ENCODE measurements at regions not wholly inside any gene's neighbourhood (a gene's known extent, or its start where the extent isn't known, plus 50 kb on each side); places are given as distances from the start of the nearest gene placed in this dataset.
"Not testable (repeated sequence)": the region's sequence is repeated elsewhere in the genome, so short reads cannot be mapped to it uniquely, and the experiment has no call there.

DNA sequence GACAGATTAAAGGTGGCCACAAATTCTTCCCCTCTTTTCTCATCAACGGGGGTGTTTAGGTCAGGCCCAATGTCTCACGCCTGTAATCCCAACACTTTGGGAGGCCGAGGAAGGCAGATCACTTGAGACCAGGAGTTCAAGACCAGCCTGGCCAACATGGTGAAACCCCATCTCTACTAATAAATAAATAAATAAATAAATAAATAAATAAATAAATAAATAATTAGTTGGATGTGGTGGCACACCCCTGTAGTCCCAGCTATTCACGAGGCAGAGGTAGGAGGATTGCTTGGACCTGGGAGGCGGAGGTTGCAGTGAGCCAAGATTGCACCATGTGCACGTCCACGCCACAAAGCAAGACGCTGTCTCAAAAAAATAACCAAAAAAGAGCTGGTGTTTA, 180.7 kb downstream of the FASLG start:
- DNase-seq, result not testable (repeated sequence)

- DNase-seq, result no peak
Measured at GRCh38 chr1:172843444-172843843, 184.5 kb downstream of the FASLG start.

GRCh38 chr1:172845371-172845770, 186.5 kb downstream of the FASLG start:
- no peak for DNase-seq

GRCh38 chr1:172845865-172846264, 187.0 kb downstream of the FASLG start:
- no peak for DNase-seq

DNA sequence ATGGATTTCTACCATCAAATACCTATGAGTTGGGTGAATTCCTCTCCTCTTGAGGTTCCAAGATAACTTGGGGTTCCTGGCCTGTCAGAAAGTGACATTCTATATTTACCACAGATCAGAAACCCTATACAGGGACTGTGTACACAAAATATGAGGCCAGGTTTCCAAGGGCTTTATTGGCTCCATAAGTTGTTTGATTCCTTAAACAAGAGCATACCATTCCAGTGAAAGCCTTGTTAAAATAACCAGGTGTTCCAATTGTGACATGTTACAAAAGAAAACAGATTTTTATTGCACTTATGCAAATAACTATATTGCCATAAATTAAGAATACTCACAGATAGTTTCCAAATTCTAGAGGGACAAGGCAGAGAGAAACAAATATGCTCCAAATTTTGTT, 188.9 kb downstream of the FASLG start:
- not testable (repeated sequence) for DNase-seq

DNA sequence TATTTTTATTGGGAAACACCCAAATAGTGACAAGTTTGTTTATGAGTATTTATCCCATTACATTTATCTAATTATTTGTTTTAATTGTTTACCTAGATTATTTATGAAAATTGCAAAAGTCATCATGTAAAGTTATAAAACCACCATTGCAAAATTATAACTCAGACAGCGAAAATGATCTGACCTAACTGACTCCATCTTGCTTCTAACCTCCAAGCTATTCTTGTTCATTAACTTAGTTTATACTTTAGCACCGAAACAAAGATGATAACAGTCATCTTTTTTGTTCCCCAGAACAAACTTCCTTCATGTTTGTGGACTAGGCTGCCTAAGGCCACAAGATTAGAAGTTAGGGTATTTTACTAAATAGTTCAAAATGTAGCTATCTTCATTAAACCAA, 190.8 kb downstream of the FASLG start:
- DNase-seq, result no peak

- DNase-seq, result peak; percentile 92
Measured at GRCh38 chr1:172851077-172851476, 192.2 kb downstream of the FASLG start.

- no peak for DNase-seq
Measured at GRCh38 chr1:172851856-172852255, 193.0 kb downstream of the FASLG start.

DNA sequence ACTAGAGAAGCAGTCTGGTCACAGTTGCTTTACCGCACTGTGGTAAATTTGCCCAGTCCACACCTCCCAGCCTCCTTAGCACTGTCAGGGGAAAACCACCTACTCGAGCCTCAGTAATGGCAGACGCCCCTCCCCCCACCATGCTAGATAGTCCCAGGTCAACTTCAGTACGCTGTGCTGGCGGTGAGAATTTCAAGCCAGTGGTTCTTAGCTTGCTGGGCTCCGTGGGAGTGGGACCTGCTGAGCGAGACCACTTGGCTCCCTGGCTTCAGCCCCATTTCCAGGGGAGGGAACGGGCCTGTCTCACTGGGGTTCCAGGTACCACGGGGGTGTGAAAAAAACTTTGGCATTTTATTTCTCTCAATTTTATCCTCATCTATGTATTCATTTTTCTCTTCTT, 194.8 kb downstream of the TNFSF18 start:
- not testable (repeated sequence) for DNase-seq

GRCh38 chr1:172863031-172863430, 187.7 kb downstream of the TNFSF18 start:
- DNase-seq, result no peak

DNA sequence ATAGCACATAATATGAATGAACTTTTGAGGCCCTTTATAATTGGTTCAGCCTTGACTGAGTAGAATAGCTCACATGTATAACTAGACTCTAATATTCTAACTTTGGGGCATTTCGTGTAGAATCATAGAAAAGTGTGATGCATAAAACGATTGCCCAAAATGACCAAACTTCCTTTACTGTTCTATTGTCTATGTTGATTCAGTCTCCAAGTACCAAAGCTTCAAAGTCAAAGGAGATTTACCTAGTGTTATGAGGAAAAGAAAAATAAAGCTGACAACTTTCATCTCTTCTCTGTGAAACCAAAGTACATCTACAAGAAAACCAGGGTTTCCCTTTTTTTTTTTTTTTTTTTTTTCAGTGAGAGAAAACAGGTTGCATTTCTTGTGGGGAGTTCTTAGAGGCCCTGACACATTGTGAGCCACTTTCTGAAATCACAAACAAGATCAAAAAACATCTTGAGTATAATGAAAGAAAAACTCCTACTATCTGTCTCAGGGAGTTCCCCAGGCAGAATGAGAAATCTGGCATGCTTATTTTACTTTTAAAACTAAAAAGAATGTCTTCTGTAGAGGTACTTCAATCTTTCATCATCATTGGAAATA, 183.4 kb downstream of the TNFSF18 start:
- no peak for DNase-seq

DNA sequence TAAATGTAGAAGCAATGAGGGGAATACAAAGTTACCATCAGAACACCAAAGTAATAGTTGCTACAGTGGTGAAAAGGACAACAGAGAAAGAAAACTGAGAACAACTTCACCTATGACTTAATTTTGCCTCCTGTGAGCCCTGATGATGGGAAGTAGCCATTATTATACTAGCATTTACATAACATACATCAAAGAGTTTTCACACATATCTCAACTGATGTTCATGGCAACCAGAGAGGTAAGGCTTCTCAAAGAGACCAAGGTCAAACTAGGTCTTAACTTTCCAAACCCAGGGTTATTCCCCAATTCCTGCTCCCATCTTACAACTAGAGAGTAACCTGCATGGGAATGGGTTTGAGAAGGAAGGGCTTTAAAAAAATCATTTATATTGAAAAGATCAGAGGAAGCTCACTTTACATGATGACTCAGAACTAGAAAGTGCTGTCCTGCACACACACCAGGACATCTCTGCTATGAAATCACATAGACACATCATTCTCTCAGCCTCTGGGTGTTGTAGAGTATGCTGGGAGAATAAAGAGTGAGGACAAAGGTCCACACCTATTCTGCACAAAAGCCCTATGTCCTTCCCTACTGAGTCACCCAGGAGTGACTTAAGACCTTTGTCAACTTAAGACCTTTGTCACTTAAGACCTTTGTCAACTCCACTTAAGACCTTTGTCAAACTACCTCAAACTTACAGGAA, 179.7 kb downstream of the TNFSF18 start:
- no peak for DNase-seq

- no peak for DNase-seq
Measured at GRCh38 chr1:172874950-172875349, 175.8 kb downstream of the TNFSF18 start.

GRCh38 chr1:172875892-172876291, 174.8 kb downstream of the TNFSF18 start:
- no peak for DNase-seq

GRCh38 chr1:172882385-172882784, 168.4 kb downstream of the TNFSF18 start:
- no peak for DNase-seq

DNA sequence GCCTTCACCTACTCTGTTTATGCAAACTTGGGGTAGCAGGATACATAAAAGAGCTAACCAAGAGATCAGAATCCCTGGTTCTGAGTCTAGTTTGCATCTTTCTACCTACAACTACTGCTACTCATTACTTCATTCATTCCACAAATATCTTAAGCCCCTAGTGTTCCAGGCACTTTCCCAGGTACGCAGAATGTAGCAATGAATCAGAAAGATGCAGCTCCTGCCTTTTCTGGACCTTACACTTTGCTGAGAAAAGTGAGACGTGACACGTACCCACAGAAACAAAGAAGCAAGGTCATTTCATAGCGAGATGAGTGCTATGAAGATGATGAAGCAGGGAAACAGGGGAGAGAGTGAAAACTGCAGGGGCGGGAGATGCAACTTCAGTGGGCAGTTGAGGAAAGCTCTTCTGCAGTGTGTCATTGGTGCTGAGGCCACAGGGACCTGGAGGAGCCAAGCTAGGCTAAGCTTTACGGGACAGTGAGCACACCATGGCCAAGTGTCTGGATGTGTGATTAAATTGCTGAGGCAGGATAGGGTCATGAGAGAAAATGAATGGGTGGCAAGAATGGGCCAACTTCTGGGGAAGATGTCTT, 167.9 kb downstream of the TNFSF18 start:
- no peak for DNase-seq

DNA sequence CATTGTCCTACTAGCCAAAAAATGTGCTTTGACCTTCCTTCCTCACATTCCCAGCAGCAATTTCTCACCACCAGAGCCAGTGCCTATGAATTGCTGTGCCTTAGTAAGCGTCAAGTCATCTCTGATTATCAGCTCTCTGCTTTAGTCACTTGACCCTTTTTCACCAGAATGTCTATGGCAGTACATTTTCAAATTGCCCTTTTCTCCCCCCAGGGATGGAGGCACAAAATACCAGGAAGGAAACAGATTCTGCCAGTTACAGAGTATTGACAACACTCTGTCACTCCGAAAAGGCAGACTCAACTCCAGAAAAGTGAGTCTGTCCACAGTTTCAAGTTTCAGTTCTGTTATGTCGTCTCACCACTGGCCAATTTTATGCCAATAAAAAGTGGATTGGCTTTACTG, 167.4 kb downstream of the TNFSF18 start:
- DNase-seq, result no peak

DNA sequence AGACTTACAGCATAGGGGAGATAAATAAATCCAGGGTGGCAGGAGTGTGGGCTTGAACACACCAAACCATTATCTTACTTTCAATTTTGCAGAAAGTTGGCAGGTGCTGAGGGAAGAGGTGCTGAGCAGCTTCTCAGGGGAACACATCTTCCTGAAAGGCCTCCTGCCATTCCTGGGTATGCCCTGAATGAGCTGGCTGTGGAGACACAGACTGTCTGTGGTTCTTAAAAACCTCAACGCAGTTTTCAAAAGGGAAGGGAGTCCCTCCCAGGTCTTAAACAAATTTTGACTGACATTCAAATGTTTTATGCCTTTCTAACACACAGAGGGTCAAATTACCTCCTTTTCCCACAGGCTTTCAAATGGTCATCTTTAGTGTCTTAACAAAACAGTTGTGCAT, 166.9 kb downstream of the TNFSF18 start:
- DNase-seq, result peak; percentile 69

DNA sequence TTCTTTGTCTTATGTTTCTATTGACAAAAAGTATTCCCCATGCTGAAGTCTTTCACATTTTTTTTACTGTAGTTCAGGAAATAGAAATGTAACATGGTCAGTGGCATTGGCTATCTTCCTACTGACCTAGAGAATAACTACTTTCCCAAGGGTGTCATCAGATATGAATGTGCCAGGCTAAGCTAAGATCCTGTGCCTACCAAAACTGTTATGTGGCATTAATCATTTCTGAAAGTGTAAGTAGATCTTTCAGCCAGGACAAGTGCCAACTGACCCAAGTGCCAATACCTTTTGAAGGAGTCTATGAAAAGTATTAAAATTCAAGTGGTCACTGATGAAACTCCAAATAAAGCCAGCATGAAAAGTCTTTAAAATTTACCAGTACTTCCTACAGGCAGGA, 165.3 kb downstream of the TNFSF18 start:
- no peak for DNase-seq

DNA sequence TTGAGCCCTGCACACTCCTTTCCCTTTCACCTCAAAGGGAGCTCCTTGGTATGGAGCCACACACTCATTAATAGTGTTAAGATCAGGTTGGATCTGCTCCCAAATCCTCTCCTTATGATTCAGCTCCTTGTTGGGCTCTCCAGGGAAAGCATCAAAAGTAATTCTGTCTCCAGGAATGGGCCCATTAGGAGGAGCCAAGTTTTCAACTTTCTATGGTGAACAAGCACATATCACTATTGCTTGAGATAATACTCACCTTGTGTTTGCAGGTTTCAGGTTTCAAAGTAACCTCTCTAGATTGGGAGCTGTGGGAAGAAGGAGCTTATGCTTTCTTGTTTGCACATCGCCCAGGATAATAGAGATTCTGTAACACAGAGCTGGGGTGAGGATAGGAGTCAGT, 164.8 kb downstream of the TNFSF18 start:
- peak; percentile 13 for DNase-seq

DNA sequence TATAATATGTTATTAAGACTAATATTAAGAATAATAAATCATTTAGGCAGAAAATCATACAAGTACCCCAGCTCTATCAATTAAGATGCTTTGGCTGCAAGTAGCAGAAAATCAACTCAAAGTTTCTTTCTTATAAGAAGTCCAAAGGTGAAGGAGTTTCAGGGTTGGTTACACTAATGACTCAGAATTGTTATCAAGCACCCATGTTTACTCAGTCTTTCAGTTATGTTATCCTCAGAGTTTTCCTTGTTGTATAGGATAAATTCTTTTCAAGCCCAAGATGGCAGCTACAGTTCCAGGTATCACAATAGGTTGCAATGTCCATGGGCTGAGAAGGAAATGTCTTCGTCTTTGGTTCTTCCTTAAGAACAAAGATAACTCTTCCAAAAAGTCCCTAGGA, 163.6 kb downstream of the TNFSF18 start:
- no peak for DNase-seq

GRCh38 chr1:172893146-172893841, 157.4 kb downstream of the TNFSF18 start:
- DNase-seq, result no peak

DNA sequence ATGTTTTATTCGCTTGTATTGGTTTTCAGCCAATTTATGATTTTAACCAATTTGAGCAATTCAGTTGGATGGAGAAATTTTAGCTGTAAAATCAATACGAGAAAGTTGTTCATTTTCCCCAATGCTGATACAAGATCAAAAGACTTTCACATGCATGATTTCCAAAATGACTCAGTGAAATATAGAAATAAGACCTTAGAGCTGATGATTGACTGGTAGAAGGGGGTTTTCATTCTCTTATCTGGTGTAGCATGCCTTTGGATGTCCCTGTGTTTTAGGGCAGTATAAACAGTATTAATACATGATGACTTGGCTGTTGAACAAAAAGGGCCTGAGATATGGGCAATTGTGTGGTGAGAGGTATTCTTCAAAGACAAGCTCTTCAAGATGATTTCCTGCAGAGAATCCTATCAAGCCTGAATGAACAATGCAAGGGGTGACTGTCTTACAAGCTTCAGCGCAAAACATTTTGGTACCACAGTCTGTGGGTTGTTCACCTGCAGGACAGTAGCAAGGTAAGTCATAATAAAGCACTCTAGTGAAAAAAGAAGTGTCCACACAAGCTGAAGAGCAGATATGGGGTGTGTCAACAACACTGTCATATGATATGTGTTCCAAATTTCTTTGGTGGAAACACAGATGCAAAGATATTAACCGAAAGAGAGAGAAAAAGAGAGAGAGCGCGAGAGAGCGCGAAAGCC, 156.2 kb downstream of the TNFSF18 start:
- no peak for DNase-seq

Measured in NCI-H526 treated with DMSO at 0.1 percent for 48 hours (cell line).